ENCODE measurements at regions not wholly inside any gene's neighbourhood (a gene's known extent, or its start where the extent isn't known, plus 50 kb on each side); places are given as distances from the start of the nearest gene placed in this dataset.

DNA sequence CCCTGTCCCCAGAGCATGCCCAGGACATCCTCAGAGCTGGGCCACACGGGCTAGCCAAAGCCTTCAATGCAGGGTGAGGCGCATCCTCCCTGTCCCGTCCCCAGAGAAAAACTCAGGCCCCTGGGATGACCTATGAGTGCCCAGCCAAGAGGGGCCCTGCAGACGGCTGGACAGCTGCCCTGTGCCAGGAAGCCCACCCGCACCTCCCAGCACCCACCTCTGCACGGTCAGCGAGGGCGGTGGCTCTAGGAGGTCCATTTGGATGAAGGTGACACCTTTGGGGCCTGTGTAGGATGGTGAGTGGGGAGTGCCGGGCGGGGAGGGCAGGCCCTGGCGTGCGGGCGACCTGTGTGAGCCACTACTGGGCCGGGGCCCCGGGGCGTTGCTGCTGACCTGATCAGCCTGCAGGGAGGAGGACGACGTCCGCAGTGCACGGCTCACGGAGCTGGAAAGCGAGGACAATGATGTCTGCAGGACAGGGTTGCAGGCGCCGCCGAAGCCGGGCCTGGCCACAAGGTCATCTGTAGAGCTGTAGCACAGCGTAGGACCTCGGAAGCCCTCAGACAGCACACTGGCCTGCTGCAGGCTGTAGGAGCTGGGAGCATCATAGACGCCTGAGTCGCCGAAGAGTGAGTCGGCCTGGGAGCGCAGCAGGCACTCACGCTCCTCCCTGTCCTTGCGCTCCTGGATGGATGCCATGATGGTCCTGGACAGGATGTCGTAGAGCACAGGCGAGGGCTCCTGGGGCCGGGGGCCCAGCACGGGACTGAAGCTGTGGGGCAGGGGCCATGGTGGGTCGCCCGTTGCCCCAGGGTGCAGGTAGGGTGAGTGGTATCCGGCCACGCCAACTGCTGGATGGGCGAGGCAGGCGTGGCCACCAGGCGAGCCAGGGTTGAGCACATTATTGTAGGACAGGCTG lies 180.5 kb downstream of the IGLL1 start:
- peaks cover 4% of the 10 kb centered on the region; the same call in 1 of the 2 replicates for H3K23me2 ChIP-seq (ENCODE audit: low read depth, low read length)
- no peak overlapping the region for H2AFZ ChIP-seq (ENCODE audit: low read length)
- no peak overlapping the region for H2BK120ac ChIP-seq (replicated peaks; ENCODE audit: low read depth, low read length)
- FAIRE-seq = no peak
- peaks cover 0 to 7% (median 0%) of the 10 kb centered on the region in 4 experiments; a peak in 2 of 7 replicates for H3K27me3 ChIP-seq (replicated peaks in 1 of 4; ENCODE audit: control insufficient read depth in 3 of 4, extremely low read depth in 1 of 4, insufficient read depth in 3 of 4, low read length in 3 of 4)
- POLR2A ChIA-PET (ENCODE audit: partially characterized antibody) = no interaction called here
- no peak overlapping the region for H2BK15ac ChIP-seq (ENCODE audit: low read length)
- H4K20me1 ChIP-seq (replicated peaks in 1 of 2; ENCODE audit: control insufficient read depth in 1 of 2, insufficient read depth in 2 of 2, low read length in 2 of 2) = peaks cover 0 to 1% of the 10 kb centered on the region in 2 experiments
- H3K27ac ChIP-seq (ENCODE audit: low read depth, low read length) = no peak overlapping the region
- H3K23ac ChIP-seq (ENCODE audit: insufficient read length) = no peak overlapping the region
- no peak overlapping the region for H3K4me2 ChIP-seq (ENCODE audit: insufficient read depth in 1 of 2, low read depth in 2 of 2, low read length in 2 of 2)
- no peak overlapping the region for H4K5ac ChIP-seq (ENCODE audit: insufficient read length, low read depth, low read length)
- H3K9ac ChIP-seq (replicated peaks in 1 of 4; ENCODE audit: extremely low read depth in 1 of 4, low read depth in 3 of 4, low read length in 3 of 4) = no peak overlapping the region
- no peak overlapping the region for H2AK5ac ChIP-seq (ENCODE audit: low read depth, low read length)
- WGBS, 2 experiments (ENCODE audit: extremely low coverage in 1 of 2, insufficient coverage in 1 of 2, insufficient read length in 1 of 2, insufficient replicate concordance in 2 of 2, low coverage in 1 of 2, low lambda C conversion rate in 2 of 2, missing lambda C conversion rate in 1 of 2) = 88% methylated on average over 28 of the region's 46 CpGs; no CpG with 5 or more reads in 1 of the 2 experiments
- H3K4me3 ChIP-seq (ENCODE audit: extremely low read depth in 1 of 4, insufficient read depth in 2 of 4, low read depth in 3 of 4, low read length in 4 of 4) = no peak overlapping the region
- no peak overlapping the region for H3K14ac ChIP-seq (ENCODE audit: insufficient read length)
- no peak overlapping the region for H4K91ac ChIP-seq (replicated peaks; ENCODE audit: insufficient read length, low read length)
- no peaks in the 10 kb centered on the region for H3K36me3 ChIP-seq (ENCODE audit: control insufficient read depth in 2 of 4, insufficient read depth in 4 of 4, low read length in 3 of 4)
- no peak overlapping the region for H2BK5ac ChIP-seq (ENCODE audit: low read depth, low read length)
- no peak overlapping the region for H3K4ac ChIP-seq (replicated peaks; ENCODE audit: insufficient read length, low read depth, low read length)
- no peak overlapping the region for H2BK20ac ChIP-seq (ENCODE audit: low read length)
- H3K56ac ChIP-seq (replicated peaks; ENCODE audit: insufficient read length, low read depth, low read length) = no peak overlapping the region
- TF ChIP-seq SP2 (IDR thresholded peaks at IDR 0.05; ENCODE audit: low read length) = no peak
- TF ChIP-seq, protein P1, sequence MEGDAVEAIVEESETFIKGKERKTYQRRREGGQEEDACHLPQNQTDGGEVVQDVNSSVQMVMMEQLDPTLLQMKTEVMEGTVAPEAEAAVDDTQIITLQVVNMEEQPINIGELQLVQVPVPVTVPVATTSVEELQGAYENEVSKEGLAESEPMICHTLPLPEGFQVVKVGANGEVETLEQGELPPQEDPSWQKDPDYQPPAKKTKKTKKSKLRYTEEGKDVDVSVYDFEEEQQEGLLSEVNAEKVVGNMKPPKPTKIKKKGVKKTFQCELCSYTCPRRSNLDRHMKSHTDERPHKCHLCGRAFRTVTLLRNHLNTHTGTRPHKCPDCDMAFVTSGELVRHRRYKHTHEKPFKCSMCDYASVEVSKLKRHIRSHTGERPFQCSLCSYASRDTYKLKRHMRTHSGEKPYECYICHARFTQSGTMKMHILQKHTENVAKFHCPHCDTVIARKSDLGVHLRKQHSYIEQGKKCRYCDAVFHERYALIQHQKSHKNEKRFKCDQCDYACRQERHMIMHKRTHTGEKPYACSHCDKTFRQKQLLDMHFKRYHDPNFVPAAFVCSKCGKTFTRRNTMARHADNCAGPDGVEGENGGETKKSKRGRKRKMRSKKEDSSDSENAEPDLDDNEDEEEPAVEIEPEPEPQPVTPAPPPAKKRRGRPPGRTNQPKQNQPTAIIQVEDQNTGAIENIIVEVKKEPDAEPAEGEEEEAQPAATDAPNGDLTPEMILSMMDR (IDR thresholded peaks at IDR 0.05; ENCODE audit: control extremely low read depth in 1 of 3, insufficient read depth in 1 of 3, low read depth in 1 of 3, low read length in 3 of 3) = no peak
- no peak for TF ChIP-seq TCF12 (IDR thresholded peaks at IDR 0.05; ENCODE audit: low read depth, low read length)
- CTCF ChIA-PET (ENCODE audit: partially characterized antibody) = no interaction called here
- H3K9me3 ChIP-seq (ENCODE audit: insufficient read depth in 2 of 2, low read depth in 1 of 2, low read length in 1 of 2) = no peaks in the 10 kb centered on the region
- H3K4me1 ChIP-seq (replicated peaks in 1 of 4; ENCODE audit: control insufficient read depth in 3 of 4, insufficient read depth in 4 of 4, low read length in 3 of 4) = peaks cover 0 to 5% (median 3%) of the 10 kb centered on the region in 4 experiments; a peak in 3 of 7 replicates
- DNase-seq (ENCODE audit: low read depth in 1 of 2, low spot score in 2 of 2) = no peak
- H3K18ac ChIP-seq (ENCODE audit: extremely low read depth, low read length) = no peak overlapping the region
- no peak overlapping the region for H2BK12ac ChIP-seq (ENCODE audit: low read depth, low read length)
- H3K79me2 ChIP-seq (ENCODE audit: control insufficient read depth in 1 of 2, insufficient read depth in 2 of 2, low read length in 2 of 2) = no peaks in the 10 kb centered on the region
- H3K79me1 ChIP-seq (ENCODE audit: low read depth, low read length) = no peaks in the 10 kb centered on the region; the same call in 1 of the 2 replicates
- no peak overlapping the region for H4K8ac ChIP-seq (ENCODE audit: extremely low read depth, insufficient read depth, low read length)

Measured in H1 (cell line).